Muscle layer of colon (tissue), 2 donors: ENCODE measurements at regions not wholly inside any gene's neighbourhood (a gene's known extent, or its start where the extent isn't known, plus 50 kb on each side); places are given as distances from the start of the nearest gene placed in this dataset.
"Not testable (repeated sequence)": the region's sequence is repeated elsewhere in the genome, so short reads cannot be mapped to it uniquely, and the experiment has no call there.

ENCODE experiments used
- H3K27ac ChIP-seq: one replicate; pipeline ENCODE4 v1.7.0; 2013; ENCODE audit warnings: low read depth, mild to moderate bottlenecking, low read length, moderate library complexity
- H3K27me3 ChIP-seq, 2 donors: one replicate each; pipeline ENCODE4 v1.7.0; 2013; ENCODE audit warnings: low read length in 2 of 2, mild to moderate bottlenecking in 2 of 2; ENCODE audit not compliant: insufficient read depth in 2 of 2, control insufficient read depth in 1 of 2
- H3K36me3 ChIP-seq: one replicate; pipeline ENCODE4 v1.7.0; 2013; ENCODE audit warnings: mild to moderate bottlenecking, low read length; ENCODE audit not compliant: insufficient read depth
- H3K4me1 ChIP-seq: one replicate; pipeline ENCODE4 v1.7.0; 2013; ENCODE audit warnings: mild to moderate bottlenecking, low read length; ENCODE audit not compliant: insufficient read depth
- H3K4me3 ChIP-seq, 2 donors: one replicate each; pipeline ENCODE4 v1.7.0; 2013; ENCODE audit warnings: low read length in 2 of 2, low read depth in 1 of 2, mild to moderate bottlenecking in 1 of 2, moderate library complexity in 1 of 2
- H3K9ac ChIP-seq: one replicate; pipeline ENCODE4 v1.7.0; 2013; ENCODE audit warnings: low read length
- H3K9me3 ChIP-seq: one replicate; pipeline ENCODE4 v1.7.0; 2013; ENCODE audit warnings: mild to moderate bottlenecking, low read length
- donor health status: abdominal sarcoma.
- donor health status: Adenocarcinoma of cecum.

DNA sequence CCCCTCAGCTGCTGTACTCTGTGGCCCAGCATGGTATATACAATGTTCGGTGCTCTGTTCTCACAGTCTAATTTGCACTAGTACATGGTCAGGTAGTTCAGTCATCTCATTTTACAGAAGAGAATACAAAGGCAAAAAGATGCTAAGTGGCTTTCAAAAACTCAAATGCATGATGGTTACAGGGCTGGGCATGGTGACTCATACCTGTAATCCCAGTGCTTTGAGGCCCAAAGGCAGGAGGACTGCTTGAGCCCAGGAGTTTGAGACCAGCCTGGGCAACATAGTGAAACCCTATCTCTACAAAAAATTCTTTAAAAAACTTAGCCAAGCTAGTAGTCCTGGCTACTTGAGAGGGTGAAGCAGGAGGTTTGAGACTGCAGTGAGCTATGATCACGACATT is 210.5 kb upstream of the KIT start:
- Histone ChIP-seq H3K4me3 (no peak overlapping the region), H3K4me1 (no peaks in the 10 kb centered on the region), H3K9ac (no peak overlapping the region), H3K27me3 (no peaks in the 10 kb centered on the region), H3K27ac (no peak overlapping the region), H3K36me3 (no peaks in the 10 kb centered on the region), H3K9me3 (no peaks in the 10 kb centered on the region)

DNA sequence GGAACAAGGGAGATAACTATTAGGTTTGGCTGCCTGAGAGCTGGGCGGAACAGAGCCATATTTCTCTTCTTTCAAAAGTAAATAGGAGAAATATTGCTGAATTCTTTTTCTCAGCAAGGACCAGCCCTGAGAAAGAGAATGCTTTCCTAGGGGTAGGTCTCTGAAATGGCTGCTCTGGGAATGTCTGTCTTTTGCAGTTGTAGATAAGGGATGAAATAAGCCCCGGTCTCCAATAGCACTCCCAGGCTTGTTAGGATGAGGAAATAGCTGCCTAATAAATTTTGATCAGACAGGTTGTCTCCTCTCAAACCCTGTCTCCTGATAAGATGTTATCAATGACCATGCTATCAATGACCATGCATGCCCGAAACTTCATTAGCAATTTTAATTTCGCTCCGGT is 207.8 kb upstream of the KIT start:
- no peak overlapping the region for H3K9ac ChIP-seq
- H3K4me3 ChIP-seq = no peak overlapping the region
- H3K36me3 ChIP-seq = no peaks in the 10 kb centered on the region
- H3K27ac ChIP-seq = no peak overlapping the region
- H3K9me3 ChIP-seq = no peaks in the 10 kb centered on the region
- no peaks in the 10 kb centered on the region for H3K27me3 ChIP-seq
- H3K4me1 ChIP-seq = no peaks in the 10 kb centered on the region

DNA sequence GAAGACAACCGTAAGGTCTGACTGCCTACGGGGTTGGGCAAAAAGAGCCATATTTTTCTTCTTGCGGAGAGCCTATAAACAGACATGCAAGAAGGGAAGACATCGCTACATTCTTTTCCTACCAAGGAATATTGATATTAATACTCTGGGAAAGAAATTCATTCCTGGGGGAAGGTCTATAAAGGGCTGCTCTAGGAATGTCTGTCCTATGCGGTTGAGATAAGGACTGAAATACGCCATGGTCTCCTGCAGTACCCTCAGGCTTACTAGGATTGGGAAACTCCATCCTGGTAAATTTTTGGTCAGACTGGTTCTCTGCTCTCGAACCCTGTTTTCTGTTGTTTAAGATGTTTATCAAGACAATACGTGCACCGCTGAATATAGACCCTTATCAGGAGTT is 190.8 kb upstream of the KIT start:
- H3K27me3 ChIP-seq, H3K4me3 ChIP-seq, H3K36me3 ChIP-seq, H3K27ac ChIP-seq, H3K4me1 ChIP-seq, H3K9me3 ChIP-seq, H3K9ac ChIP-seq: not testable (repeated sequence)

DNA sequence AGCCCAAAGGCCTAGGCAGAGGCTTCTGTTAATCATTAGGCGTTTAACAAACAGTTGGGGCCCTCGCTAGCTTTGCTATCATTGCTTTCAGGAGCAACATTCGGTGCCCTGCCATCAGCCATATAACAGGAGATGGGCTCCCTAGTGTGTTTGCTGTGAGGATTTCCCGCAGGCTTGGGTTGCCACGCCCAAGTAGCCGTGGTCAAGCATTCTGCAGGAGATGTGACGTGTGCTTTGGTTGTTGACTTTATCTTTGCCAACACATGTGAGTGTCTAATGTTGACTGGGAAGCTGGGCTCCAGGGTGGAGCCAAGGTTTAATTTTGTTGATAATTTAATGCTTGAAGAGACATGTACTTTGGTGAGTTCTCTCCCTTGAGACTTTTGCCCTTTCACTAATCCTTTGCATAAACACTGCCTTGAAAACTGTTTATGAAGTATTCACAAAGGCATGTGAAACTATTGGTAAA is 184.6 kb upstream of the KIT start:
- Histone ChIP-seq H3K9ac (no peak overlapping the region), H3K27ac (no peak overlapping the region), H3K36me3 (no peaks in the 10 kb centered on the region), H3K9me3 (no peaks in the 10 kb centered on the region), H3K4me3 (no peak overlapping the region), H3K27me3 (no peaks in the 10 kb centered on the region), H3K4me1 (no peaks in the 10 kb centered on the region)

DNA sequence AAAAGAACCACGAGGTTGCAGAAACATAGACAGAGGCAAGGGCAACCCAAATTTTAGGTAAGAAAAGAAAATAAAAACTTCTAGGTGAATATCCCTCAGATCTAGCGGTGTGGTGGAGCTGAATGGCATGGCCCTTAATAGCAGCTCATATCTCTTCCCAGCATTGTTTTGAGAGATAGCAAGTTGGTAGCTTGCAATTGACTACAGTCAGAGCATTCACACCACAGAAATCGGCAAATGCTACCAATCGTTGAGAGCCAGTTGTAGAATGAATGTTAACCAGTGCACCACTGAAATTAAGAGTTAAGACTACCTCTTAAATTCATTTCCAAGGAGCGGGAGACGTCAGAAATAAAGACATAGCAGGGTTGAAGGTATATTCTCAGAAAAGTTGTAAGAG is 184.0 kb upstream of the KIT start:
- Histone ChIP-seq H3K27ac (no peak overlapping the region), H3K4me1 (no peaks in the 10 kb centered on the region), H3K4me3 (no peak overlapping the region), H3K9ac (no peak overlapping the region), H3K27me3 (no peaks in the 10 kb centered on the region), H3K36me3 (no peaks in the 10 kb centered on the region), H3K9me3 (no peaks in the 10 kb centered on the region)

GRCh38 chr4:54475546-54475945 is 182.2 kb upstream of the KIT start:
- Histone ChIP-seq H3K36me3 (no peaks in the 10 kb centered on the region), H3K4me3 (no peak overlapping the region), H3K9me3 (no peaks in the 10 kb centered on the region), H3K9ac (no peak overlapping the region), H3K27ac (no peak overlapping the region), H3K4me1 (no peaks in the 10 kb centered on the region), H3K27me3 (no peaks in the 10 kb centered on the region)

DNA sequence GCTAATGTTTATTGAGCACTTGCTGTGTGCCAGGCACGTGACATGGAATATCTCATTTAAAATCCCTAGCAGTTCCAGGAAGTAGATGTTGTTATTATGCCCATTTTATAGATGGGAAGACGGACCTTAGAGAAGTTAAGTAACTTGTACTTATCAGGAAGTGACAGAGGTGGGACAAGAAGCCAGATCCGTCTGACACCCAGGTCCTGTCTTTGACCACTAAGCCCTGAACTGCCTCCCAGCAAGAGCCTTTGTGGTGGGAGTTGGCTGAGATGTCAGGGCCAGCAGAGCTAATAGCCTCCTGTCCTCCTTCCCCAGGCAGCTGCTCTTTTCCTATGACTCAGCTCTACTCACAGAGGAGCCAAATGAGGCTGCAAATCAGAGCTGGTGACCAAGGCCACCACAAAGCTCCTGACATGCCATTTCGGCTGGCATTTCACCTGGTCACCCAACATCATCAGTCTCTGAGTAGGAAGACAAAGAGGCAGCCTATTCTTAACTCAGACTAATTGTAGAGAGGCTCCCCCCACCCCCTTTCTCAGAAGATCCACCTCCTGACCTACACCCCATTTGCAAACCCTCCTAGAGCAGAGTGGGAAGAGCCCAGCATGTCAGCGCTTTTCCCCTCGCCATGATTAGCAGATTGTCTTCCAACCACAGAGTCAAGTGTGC is 175.1 kb upstream of the KIT start:
- Histone ChIP-seq H3K4me3 (no peak overlapping the region), H3K9me3 (no peaks in the 10 kb centered on the region), H3K9ac (no peak overlapping the region), H3K27ac (no peak overlapping the region), H3K27me3 (no peaks in the 10 kb centered on the region), H3K4me1 (no peaks in the 10 kb centered on the region), H3K36me3 (no peaks in the 10 kb centered on the region)

- Histone ChIP-seq H3K9me3 (no peaks in the 10 kb centered on the region), H3K4me1 (no peaks in the 10 kb centered on the region), H3K36me3 (no peaks in the 10 kb centered on the region), H3K4me3 (no peak overlapping the region), H3K27me3 (no peaks in the 10 kb centered on the region), H3K27ac (no peak overlapping the region), H3K9ac (no peak overlapping the region)
These were observed 173.4 kb upstream of the KIT start for GRCh38 chr4:54484383-54484782.

DNA sequence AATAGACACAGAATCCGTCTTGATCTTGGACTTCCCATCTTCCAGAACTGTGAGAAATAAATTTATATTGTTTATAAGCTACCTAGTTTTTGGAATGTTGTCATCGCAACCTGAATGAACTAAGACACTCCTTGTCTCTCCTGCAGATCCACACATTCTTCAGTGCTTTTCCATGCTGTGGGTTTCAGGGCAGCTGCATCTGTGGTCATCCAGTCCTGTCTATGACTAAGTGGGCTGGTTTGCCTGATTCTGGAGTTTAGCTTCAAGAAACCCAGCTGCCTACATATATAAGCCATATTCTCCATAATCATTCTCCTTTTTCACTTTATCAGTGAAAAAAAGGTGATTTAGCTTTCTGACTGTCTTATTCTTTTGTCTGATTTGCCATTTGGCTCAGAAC is 170.3 kb upstream of the KIT start:
- no peaks in the 10 kb centered on the region for H3K9me3 ChIP-seq
- H3K9ac ChIP-seq = no peak overlapping the region
- no peak overlapping the region for H3K4me3 ChIP-seq
- no peak overlapping the region for H3K27ac ChIP-seq
- no peaks in the 10 kb centered on the region for H3K4me1 ChIP-seq
- H3K36me3 ChIP-seq = no peaks in the 10 kb centered on the region
- H3K27me3 ChIP-seq = no peaks in the 10 kb centered on the region

GRCh38 chr4:54493862-54494261 is 163.9 kb upstream of the KIT start:
- Histone ChIP-seq H3K4me3 (no peak overlapping the region), H3K4me1 (no peaks in the 10 kb centered on the region), H3K36me3 (no peaks in the 10 kb centered on the region), H3K27ac (no peak overlapping the region), H3K27me3 (no peaks in the 10 kb centered on the region), H3K9ac (no peak overlapping the region), H3K9me3 (no peaks in the 10 kb centered on the region)

DNA sequence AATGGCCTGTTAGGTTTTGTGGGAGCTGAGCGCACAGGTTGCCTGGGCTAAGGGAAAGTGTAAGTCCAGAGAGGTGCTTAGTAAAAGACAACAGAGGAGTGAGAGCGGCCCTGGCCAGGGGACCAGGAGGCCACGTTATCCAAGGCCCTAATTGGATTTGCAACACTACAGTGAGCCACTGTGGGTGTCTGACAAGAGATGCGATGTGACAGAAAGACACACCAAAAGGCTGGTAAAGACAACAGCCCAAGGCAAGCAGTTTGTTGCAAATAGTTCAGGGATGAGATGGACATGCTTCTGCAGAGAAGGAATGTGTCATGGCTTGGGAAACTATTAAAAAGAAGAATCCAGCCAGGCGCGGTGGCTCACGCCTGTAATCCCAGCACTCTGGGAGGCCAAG is 162.7 kb upstream of the KIT start:
- Histone ChIP-seq H3K27me3 (no peaks in the 10 kb centered on the region), H3K27ac (no peak overlapping the region), H3K36me3 (no peaks in the 10 kb centered on the region), H3K4me3 (no peak overlapping the region), H3K9me3 (no peaks in the 10 kb centered on the region), H3K9ac (no peak overlapping the region), H3K4me1 (no peaks in the 10 kb centered on the region)

- H3K9ac ChIP-seq = no peak overlapping the region
- H3K4me3 ChIP-seq = no peak overlapping the region
- H3K27ac ChIP-seq = no peak overlapping the region
- H3K36me3 ChIP-seq = no peaks in the 10 kb centered on the region
- H3K9me3 ChIP-seq = no peaks in the 10 kb centered on the region
- H3K4me1 ChIP-seq = no peaks in the 10 kb centered on the region
- no peaks in the 10 kb centered on the region for H3K27me3 ChIP-seq
These were observed 162.1 kb upstream of the KIT start for GRCh38 chr4:54495641-54496040.
